ENCODE measurements at regions not wholly inside any gene's neighbourhood (a gene's known extent, or its start where the extent isn't known, plus 50 kb on each side); places are given as distances from the start of the nearest gene placed in this dataset.
"Not testable (repeated sequence)": the region's sequence is repeated elsewhere in the genome, so short reads cannot be mapped to it uniquely, and the experiment has no call there.

DNA sequence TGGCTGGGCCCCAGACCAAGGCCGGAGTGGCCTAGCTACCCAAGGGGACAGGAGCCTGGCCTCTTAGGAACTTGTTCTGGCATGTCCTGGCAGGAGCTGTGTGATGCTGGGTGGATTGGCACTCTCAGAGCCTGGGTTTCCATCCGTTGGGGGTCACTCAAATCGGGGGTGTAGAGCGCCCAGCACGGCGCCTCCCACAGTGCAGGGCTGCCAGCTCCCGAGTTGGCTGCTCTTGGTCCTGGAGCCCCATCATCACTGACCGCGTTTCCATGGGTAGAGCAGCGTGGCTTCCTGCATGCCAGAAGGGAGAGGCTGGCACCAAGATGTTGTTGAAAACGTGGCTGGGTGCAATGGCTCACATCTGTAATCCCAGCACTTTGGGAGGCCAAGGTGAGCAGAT lies 70.3 kb downstream of the UNCX start:
- H3K9me3 Mint-ChIP-seq, result peaks cover 3% of the 10 kb centered on the region
- H3K36me3 Mint-ChIP-seq (ENCODE audit: low read depth), result no peaks in the 10 kb centered on the region
- no peak overlapping the region for H3K4me3 Mint-ChIP-seq
- H3K27ac Mint-ChIP-seq, result no peak overlapping the region
- TF ChIP-seq CTCF (IDR thresholded peaks at IDR 0.05; ENCODE audit: unreplicated experiment in 3 of 3), result no peak
- peaks cover 71% of the 10 kb centered on the region for H3K27me3 Mint-ChIP-seq (ENCODE audit: low read depth)
- H3K4me1 Mint-ChIP-seq, result peaks cover under 1% of the 10 kb centered on the region

DNA sequence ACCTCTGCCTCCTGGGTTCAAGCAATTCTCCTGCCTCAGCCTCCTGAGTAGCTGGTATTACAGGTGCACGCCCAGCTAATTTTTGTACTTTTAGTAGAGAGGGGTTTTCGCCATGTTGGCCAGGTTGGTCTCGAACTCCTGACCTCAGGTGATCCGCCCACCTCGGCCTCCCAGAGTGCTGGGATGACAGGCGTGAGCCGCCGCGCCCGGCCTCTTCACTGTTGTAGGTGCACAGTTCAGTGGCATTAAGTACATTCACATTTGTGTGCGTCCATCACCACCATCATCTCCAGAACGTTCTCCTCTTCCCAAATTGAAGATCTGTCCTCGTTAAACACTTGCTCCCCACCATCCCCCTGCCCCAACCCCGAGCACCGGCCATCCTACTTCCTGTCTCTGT lies 71.3 kb downstream of the UNCX start:
- H3K27ac Mint-ChIP-seq; H3K36me3 Mint-ChIP-seq (ENCODE audit: low read depth); H3K4me3 Mint-ChIP-seq; H3K4me1 Mint-ChIP-seq; H3K9me3 Mint-ChIP-seq: not testable (repeated sequence)
- H3K27me3 Mint-ChIP-seq (ENCODE audit: low read depth), result peaks cover 71% of the 10 kb centered on the region

- H3K9me3 Mint-ChIP-seq, result peaks cover 3% of the 10 kb centered on the region
- no peak for TF ChIP-seq CTCF (IDR thresholded peaks at IDR 0.05; ENCODE audit: unreplicated experiment in 3 of 3)
- peaks cover 68% of the 10 kb centered on the region for H3K27me3 Mint-ChIP-seq (ENCODE audit: low read depth)
- no peaks in the 10 kb centered on the region for H3K4me1 Mint-ChIP-seq
- no peak overlapping the region for H3K27ac Mint-ChIP-seq
- H3K4me3 Mint-ChIP-seq, result no peak overlapping the region
- no peaks in the 10 kb centered on the region for H3K36me3 Mint-ChIP-seq (ENCODE audit: low read depth)
Observed at GRCh38 chr7:1305873-1306272, 73.2 kb downstream of the UNCX start.

- peaks cover 3% of the 10 kb centered on the region for H3K9me3 Mint-ChIP-seq
- H3K4me3 Mint-ChIP-seq, result no peak overlapping the region
- H3K27me3 Mint-ChIP-seq (ENCODE audit: low read depth), result peaks cover 59% of the 10 kb centered on the region
- H3K36me3 Mint-ChIP-seq (ENCODE audit: low read depth), result no peaks in the 10 kb centered on the region
- TF ChIP-seq CTCF (IDR thresholded peaks at IDR 0.05; ENCODE audit: unreplicated experiment in 3 of 3), result no peak
- H3K4me1 Mint-ChIP-seq, result no peaks in the 10 kb centered on the region
- no peak overlapping the region for H3K27ac Mint-ChIP-seq
Observed at GRCh38 chr7:1307828-1308227, 75.2 kb downstream of the UNCX start.

- Mint-ChIP-seq H3K9me3 (peaks cover 3% of the 10 kb centered on the region), H3K27ac (no peak overlapping the region), H3K4me1 (no peaks in the 10 kb centered on the region), H3K4me3 (no peak overlapping the region), H3K27me3 (ENCODE audit: low read depth) (peaks cover 53% of the 10 kb centered on the region), H3K36me3 (ENCODE audit: low read depth) (no peaks in the 10 kb centered on the region)
- no peak for TF ChIP-seq CTCF (IDR thresholded peaks at IDR 0.05; ENCODE audit: unreplicated experiment in 3 of 3)
Observed at GRCh38 chr7:1309290-1309689, 76.6 kb downstream of the UNCX start.

- no peaks in the 10 kb centered on the region for H3K36me3 Mint-ChIP-seq (ENCODE audit: low read depth)
- no peak overlapping the region for H3K27ac Mint-ChIP-seq
- H3K4me3 Mint-ChIP-seq, result no peak overlapping the region
- H3K9me3 Mint-ChIP-seq, result peaks cover 3% of the 10 kb centered on the region
- H3K27me3 Mint-ChIP-seq (ENCODE audit: low read depth), result peaks cover 46% of the 10 kb centered on the region
- no peak for TF ChIP-seq CTCF (IDR thresholded peaks at IDR 0.05; ENCODE audit: unreplicated experiment in 3 of 3)
- no peaks in the 10 kb centered on the region for H3K4me1 Mint-ChIP-seq
Observed at GRCh38 chr7:1309996-1310395, 77.3 kb downstream of the UNCX start.
